ENCODE measurements at regions not wholly inside any gene's neighbourhood (a gene's known extent, or its start where the extent isn't known, plus 50 kb on each side); places are given as distances from the start of the nearest gene placed in this dataset.

- DNase-seq (ENCODE audit: low read depth) = peak; percentile 4
These were observed 692.7 kb downstream of the UQCRFS1 start for GRCh38 chr19:28519952-28520861.

- DNase-seq (ENCODE audit: low read depth) = no peak
These were observed 693.7 kb downstream of the UQCRFS1 start for GRCh38 chr19:28519218-28519779.

GRCh38 chr19:28516415-28516872 is 696.5 kb downstream of the UQCRFS1 start:
- no peak for DNase-seq (ENCODE audit: low read depth)

- no peak for DNase-seq (ENCODE audit: low read depth)
These were observed 698.8 kb downstream of the UQCRFS1 start for GRCh38 chr19:28514166-28514565.

GRCh38 chr19:28511655-28512054 is 701.3 kb downstream of the UQCRFS1 start:
- no peak for DNase-seq (ENCODE audit: low read depth)

GRCh38 chr19:28509079-28509895 is 703.7 kb downstream of the UQCRFS1 start:
- DNase-seq (ENCODE audit: low read depth) = no peak

GRCh38 chr19:28508666-28509065 is 704.3 kb downstream of the UQCRFS1 start:
- DNase-seq (ENCODE audit: low read depth) = peak; percentile 4

GRCh38 chr19:28505933-28506332 is 707.0 kb downstream of the UQCRFS1 start:
- no peak for DNase-seq (ENCODE audit: low read depth)

- DNase-seq (ENCODE audit: low read depth) = no peak
These were observed 707.8 kb downstream of the UQCRFS1 start for GRCh38 chr19:28505134-28505533.

- DNase-seq (ENCODE audit: low read depth) = no peak
These were observed 708.2 kb downstream of the UQCRFS1 start for GRCh38 chr19:28504727-28505126.

- DNase-seq (ENCODE audit: low read depth) = no peak
These were observed 708.8 kb downstream of the UQCRFS1 start for GRCh38 chr19:28504139-28504538.

GRCh38 chr19:28502879-28503734 is 709.8 kb downstream of the UQCRFS1 start:
- DNase-seq (ENCODE audit: low read depth) = no peak

GRCh38 chr19:28501976-28502375 is 711.0 kb downstream of the UQCRFS1 start:
- no peak for DNase-seq (ENCODE audit: low read depth)

GRCh38 chr19:28500982-28501630 is 711.8 kb downstream of the UQCRFS1 start:
- DNase-seq (ENCODE audit: low read depth) = no peak

GRCh38 chr19:28500296-28500695 is 712.7 kb downstream of the UQCRFS1 start:
- no peak for DNase-seq (ENCODE audit: low read depth)

GRCh38 chr19:28498404-28498976 is 714.5 kb downstream of the UQCRFS1 start:
- no peak for DNase-seq (ENCODE audit: low read depth)

GRCh38 chr19:28497887-28498286 is 715.1 kb downstream of the UQCRFS1 start:
- no peak for DNase-seq (ENCODE audit: low read depth)

GRCh38 chr19:28497137-28497536 is 715.8 kb downstream of the UQCRFS1 start:
- DNase-seq (ENCODE audit: low read depth) = no peak

- DNase-seq (ENCODE audit: low read depth) = no peak
These were observed 717.9 kb downstream of the UQCRFS1 start for GRCh38 chr19:28495046-28495445.

GRCh38 chr19:28494461-28494860 is 718.5 kb downstream of the UQCRFS1 start:
- no peak for DNase-seq (ENCODE audit: low read depth)

All from myocyte (in vitro differentiated cells).